ENCODE measurements at regions not wholly inside any gene's neighbourhood (a gene's known extent, or its start where the extent isn't known, plus 50 kb on each side); places are given as distances from the start of the nearest gene placed in this dataset.
"Not testable (repeated sequence)": the region's sequence is repeated elsewhere in the genome, so short reads cannot be mapped to it uniquely, and the experiment has no call there.

- H3K27ac ChIP-seq, H3K4me3 ChIP-seq: not testable (repeated sequence)
These were observed 627.4 kb downstream of the SPATA31A7 start for GRCh38 chr9:61817127-61817705.

- peak overlapping the region; percentile 18 to 34 (median 24) for H3K4me3 ChIP-seq
- not testable (repeated sequence) for H3K27ac ChIP-seq
These were observed 663.9 kb downstream of the SPATA31A7 start for GRCh38 chr9:61853624-61854259.

GRCh38 chr9:61854260-61854640 is 664.4 kb downstream of the SPATA31A7 start:
- Histone ChIP-seq H3K27ac (peak overlapping the region in 1 of 21 experiments; percentile 59), H3K4me3 (peak overlapping the region; percentile 18 to 34 (median 24))

- H3K27ac ChIP-seq, H3K4me3 ChIP-seq: not testable (repeated sequence)
These were observed 666.4 kb downstream of the SPATA31A7 start for GRCh38 chr9:61856283-61856682.

- H3K27ac ChIP-seq, H3K4me3 ChIP-seq: not testable (repeated sequence)
These were observed 667.1 kb downstream of the SPATA31A7 start for GRCh38 chr9:61856858-61857453.

GRCh38 chr9:61857709-61858351 is 668.0 kb downstream of the SPATA31A7 start:
- H3K27ac ChIP-seq, H3K4me3 ChIP-seq: not testable (repeated sequence)

- not testable (repeated sequence) for H3K27ac ChIP-seq, H3K4me3 ChIP-seq
These were observed 672.7 kb downstream of the SPATA31A7 start for GRCh38 chr9:61862431-61862971.

GRCh38 chr9:61864463-61864862 is 674.6 kb downstream of the SPATA31A7 start:
- not testable (repeated sequence) for H3K27ac ChIP-seq, H3K4me3 ChIP-seq

GRCh38 chr9:61868965-61869364 is 679.1 kb downstream of the SPATA31A7 start:
- H3K4me3 ChIP-seq, H3K27ac ChIP-seq: not testable (repeated sequence)

GRCh38 chr9:61872329-61872728 is 682.5 kb downstream of the SPATA31A7 start:
- not testable (repeated sequence) for H3K4me3 ChIP-seq, H3K27ac ChIP-seq

Measured in skin epidermis (tissue), 12 donors.